Gastroesophageal sphincter (tissue), 4 donors: ENCODE measurements at regions not wholly inside any gene's neighbourhood (a gene's known extent, or its start where the extent isn't known, plus 50 kb on each side); places are given as distances from the start of the nearest gene placed in this dataset.

Experiments used
- ATAC-seq: fragments of 150-250 bp; one replicate; pipeline ENCODE4 v1.9.1; 2016; ENCODE audit warnings: mild to moderate bottlenecking, moderate library complexity
- H3K27ac ChIP-seq, 4 donors: fragments of 200-600 bp; sonication (generic) in 3 of 4; 1 replicate in 3 of 4; 2 replicates in 1 of 4; pipeline ENCODE4 v1.5.1; 2016 to 2019
- H3K27me3 ChIP-seq: fragments of 200-600 bp; sonication (generic); one replicate; pipeline ENCODE4 v1.5.1; 2019
- H3K36me3 ChIP-seq, 2 donors: fragments of 200-600 bp; sonication (generic); one replicate each; pipeline ENCODE4 v1.5.1; 2019; ENCODE audit warnings: control low read depth in 1 of 2
- H3K4me1 ChIP-seq, 3 donors: fragments of 200-600 bp; sonication (generic); 1 replicate in 2 of 3; 2 replicates in 1 of 3; pipeline ENCODE4 v1.5.1; 2016 to 2019; ENCODE audit warnings: control low read depth in 2 of 3
- H3K4me3 ChIP-seq, 2 donors: fragments of 200-600 bp; sonication (generic); one replicate each; pipeline ENCODE4 v1.5.1; 2019; ENCODE audit warnings: mild to moderate bottlenecking in 1 of 2, moderate library complexity in 1 of 2
- H3K9me3 ChIP-seq, 3 donors: fragments of 200-600 bp; sonication (generic); one replicate each; pipeline ENCODE4 v1.5.1; 2017 to 2019; ENCODE audit warnings: control low read depth in 2 of 3
- EP300 ChIP-seq: sonication (generic); formaldehyde crosslinking; IDR thresholded peaks from one replicate; pipeline ENCODE4 v1.6.1; 2017; ENCODE audit warnings: antibody characterized with exemption, mild to moderate bottlenecking
- POLR2A ChIP-seq, 2 donors: fragments of 450-650 bp; IDR thresholded peaks; one replicate each; pipeline ENCODE4 v1.6.1; 2017; ENCODE audit warnings: antibody characterized with exemption in 2 of 2, mild to moderate bottlenecking in 2 of 2, moderate library complexity in 1 of 2
- POLR2AphosphoS5 ChIP-seq: sonication (generic); formaldehyde crosslinking; IDR thresholded peaks from one replicate; pipeline ENCODE4 v1.6.1; 2017; ENCODE audit warnings: antibody characterized with exemption
- WGBS, 2 donors: methylation state at CpG; one replicate each; pipeline ENCODE4 v1.1.5; 2018; ENCODE audit warnings: low coverage in 1 of 2; 5-methylcytosine and 5-hydroxymethylcytosine counted together
- TF ChIP-seq, protein P1 (sequence below), 4 experiments: fragments of 200-600 bp in 2 of 4; fragments of 450-650 bp in 2 of 4; sonication (generic) in 1 of 4; IDR thresholded peaks; one replicate each; pipeline ENCODE4 v1.5.1; 2017 to 2019; ENCODE audit warnings: antibody characterized with exemption in 4 of 4, mild to moderate bottlenecking in 2 of 4, moderate library complexity in 2 of 4

- WGBS, 2 donors = 31 to 77% methylated on average over 2 to 3 of the region's 5 CpGs
- no peak for ATAC-seq
Measured at GRCh38 chrX:44767308-44767707, 76.5 kb upstream of the DUSP21 start.

DNA sequence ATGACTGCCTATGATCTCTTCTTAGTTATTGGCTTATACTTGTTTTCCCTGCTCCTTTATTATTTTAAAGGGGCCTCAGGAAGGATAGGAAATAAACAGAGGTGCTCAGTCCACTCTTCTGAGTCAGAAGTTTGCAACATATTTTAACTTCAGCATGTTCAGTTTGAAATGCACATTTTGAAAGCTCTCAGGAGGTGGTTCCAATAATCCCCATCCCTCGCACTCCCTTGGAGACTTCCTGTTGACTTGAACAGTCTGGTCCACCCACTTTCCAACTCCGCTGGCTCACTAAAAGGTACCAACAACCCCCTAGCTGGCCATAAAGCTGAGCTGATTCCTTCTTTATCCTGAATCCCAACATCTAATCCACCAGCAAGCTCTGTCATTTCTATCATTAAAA, 78.3 kb upstream of the DUSP21 start:
- no peak overlapping the region for H3K27ac ChIP-seq
- TF ChIP-seq, protein P1, sequence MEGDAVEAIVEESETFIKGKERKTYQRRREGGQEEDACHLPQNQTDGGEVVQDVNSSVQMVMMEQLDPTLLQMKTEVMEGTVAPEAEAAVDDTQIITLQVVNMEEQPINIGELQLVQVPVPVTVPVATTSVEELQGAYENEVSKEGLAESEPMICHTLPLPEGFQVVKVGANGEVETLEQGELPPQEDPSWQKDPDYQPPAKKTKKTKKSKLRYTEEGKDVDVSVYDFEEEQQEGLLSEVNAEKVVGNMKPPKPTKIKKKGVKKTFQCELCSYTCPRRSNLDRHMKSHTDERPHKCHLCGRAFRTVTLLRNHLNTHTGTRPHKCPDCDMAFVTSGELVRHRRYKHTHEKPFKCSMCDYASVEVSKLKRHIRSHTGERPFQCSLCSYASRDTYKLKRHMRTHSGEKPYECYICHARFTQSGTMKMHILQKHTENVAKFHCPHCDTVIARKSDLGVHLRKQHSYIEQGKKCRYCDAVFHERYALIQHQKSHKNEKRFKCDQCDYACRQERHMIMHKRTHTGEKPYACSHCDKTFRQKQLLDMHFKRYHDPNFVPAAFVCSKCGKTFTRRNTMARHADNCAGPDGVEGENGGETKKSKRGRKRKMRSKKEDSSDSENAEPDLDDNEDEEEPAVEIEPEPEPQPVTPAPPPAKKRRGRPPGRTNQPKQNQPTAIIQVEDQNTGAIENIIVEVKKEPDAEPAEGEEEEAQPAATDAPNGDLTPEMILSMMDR (IDR thresholded peaks at IDR 0.05) = no peak
- no peak for TF ChIP-seq POLR2AphosphoS5
- no peak for TF ChIP-seq POLR2A (IDR thresholded peaks at IDR 0.05)
- TF ChIP-seq EP300 = no peak
- 20 to 69% methylated on average over 1 to 2 of the region's 2 CpGs for WGBS, 2 donors
- ATAC-seq = no peak
- no peaks in the 10 kb centered on the region for H3K4me1 ChIP-seq
- H3K4me3 ChIP-seq = no peak overlapping the region
- H3K27me3 ChIP-seq = no peaks in the 10 kb centered on the region
- no peaks in the 10 kb centered on the region for H3K9me3 ChIP-seq
- H3K36me3 ChIP-seq = no peaks in the 10 kb centered on the region

More at GRCh38 chrX:44767308-44767707, 76.5 kb upstream of the DUSP21 start:
- TF ChIP-seq POLR2A (IDR thresholded peaks at IDR 0.05) (no peak), POLR2AphosphoS5 (no peak), EP300 (no peak)
- TF ChIP-seq, protein P1 (IDR thresholded peaks at IDR 0.05) = no peak
- H3K9me3 ChIP-seq = no peaks in the 10 kb centered on the region
- no peak overlapping the region for H3K4me3 ChIP-seq
- no peaks in the 10 kb centered on the region for H3K27me3 ChIP-seq
- H3K4me1 ChIP-seq = no peaks in the 10 kb centered on the region
- H3K27ac ChIP-seq = no peak overlapping the region
- no peaks in the 10 kb centered on the region for H3K36me3 ChIP-seq

DNA sequence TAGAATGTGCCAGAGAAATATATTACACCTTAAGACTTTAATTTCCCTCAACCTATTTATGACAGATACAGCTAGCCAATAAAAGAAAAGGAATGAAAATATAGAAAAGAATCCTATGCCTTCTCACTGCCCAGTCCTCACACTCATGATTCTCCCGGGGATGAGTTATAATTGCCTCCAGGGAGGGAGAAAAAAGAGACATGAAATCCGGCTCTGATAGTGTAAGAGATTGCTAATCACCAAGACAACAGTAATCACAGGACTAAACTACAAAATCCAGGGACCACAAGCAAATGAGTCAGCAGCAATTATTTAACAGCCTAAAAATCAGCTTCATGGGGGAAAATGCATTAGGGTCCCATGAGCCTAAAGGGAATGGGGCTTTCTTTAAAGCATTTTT, 95.9 kb upstream of the DUSP21 start:
- WGBS, 2 donors = 0% methylated on average over 1 of the region's 2 CpGs; no CpG with 5 or more reads in 1 of the 2 donors
- Histone ChIP-seq H3K36me3 (no peaks in the 10 kb centered on the region), H3K4me1 (no peaks in the 10 kb centered on the region), H3K9me3 (no peaks in the 10 kb centered on the region), H3K27me3 (no peaks in the 10 kb centered on the region), H3K4me3 (no peak overlapping the region), H3K27ac (no peak overlapping the region)
- ATAC-seq = no peak
- TF ChIP-seq EP300 (no peak), POLR2AphosphoS5 (no peak), POLR2A (IDR thresholded peaks at IDR 0.05) (no peak)
- TF ChIP-seq, protein P1 (IDR thresholded peaks at IDR 0.05) = no peak

DNA sequence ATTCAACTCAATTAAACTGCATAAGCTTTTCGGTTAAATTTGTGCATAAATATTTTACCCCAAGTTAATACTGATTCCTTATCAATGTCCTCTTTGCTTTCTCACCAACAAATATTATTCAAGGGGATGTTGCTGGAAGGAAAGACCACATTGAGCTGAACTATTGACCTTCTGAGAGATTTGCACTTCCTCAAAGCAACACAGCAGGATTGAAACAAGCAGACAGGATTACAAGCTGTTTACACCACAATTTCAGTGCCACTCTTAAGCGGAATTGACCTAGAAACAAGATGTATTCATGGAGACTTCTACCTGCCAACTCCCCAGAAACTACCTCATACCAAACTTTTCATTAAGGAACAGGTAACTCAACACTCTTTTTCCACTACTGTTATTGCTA, 96.5 kb upstream of the DUSP21 start:
- no peak overlapping the region for H3K4me3 ChIP-seq
- 75 to 84% methylated on average over 2 of the region's 2 CpGs for WGBS, 2 donors
- H3K27ac ChIP-seq = no peak overlapping the region
- no peaks in the 10 kb centered on the region for H3K36me3 ChIP-seq
- no peaks in the 10 kb centered on the region for H3K9me3 ChIP-seq
- no peaks in the 10 kb centered on the region for H3K4me1 ChIP-seq
- TF ChIP-seq, protein P1 (IDR thresholded peaks at IDR 0.05) = no peak
- TF ChIP-seq EP300 (no peak), POLR2AphosphoS5 (no peak), POLR2A (IDR thresholded peaks at IDR 0.05) (no peak)
- no peak for ATAC-seq
- H3K27me3 ChIP-seq = no peaks in the 10 kb centered on the region

- H3K4me3 ChIP-seq = no peak overlapping the region
- WGBS, 2 donors = 55 to 70% methylated on average over 3 of the region's 3 CpGs
- ATAC-seq = no peak
Measured at GRCh38 chrX:44744799-44745198, 99.0 kb upstream of the DUSP21 start.

More at GRCh38 chrX:44744799-44745198, 99.0 kb upstream of the DUSP21 start:
- Histone ChIP-seq H3K27me3 (no peaks in the 10 kb centered on the region), H3K4me1 (no peaks in the 10 kb centered on the region), H3K27ac (no peak overlapping the region), H3K36me3 (no peaks in the 10 kb centered on the region), H3K9me3 (no peaks in the 10 kb centered on the region)
- TF ChIP-seq, protein P1 (IDR thresholded peaks at IDR 0.05) = no peak
- TF ChIP-seq EP300 = no peak
- no peak for TF ChIP-seq POLR2A (IDR thresholded peaks at IDR 0.05)
- TF ChIP-seq POLR2AphosphoS5 = no peak
